PFSK-1 (cell line): ENCODE measurements at regions not wholly inside any gene's neighbourhood (a gene's known extent, or its start where the extent isn't known, plus 50 kb on each side); places are given as distances from the start of the nearest gene placed in this dataset.

Experiments used
- FOXP2 ChIP-seq: optimal IDR thresholded peaks from 2 replicates; pipeline ENCODE3; 2011; ENCODE audit warnings: borderline replicate concordance, control low read depth, inconsistent platforms; ENCODE audit not compliant: insufficient read depth; ENCODE audit errors: extremely low read length, extremely low read depth
- POLR2AphosphoS5 ChIP-seq: IDR thresholded peaks from 2 replicates; pipeline ENCODE4 v1.6.1; 2012; ENCODE audit warnings: low read depth, mild to moderate bottlenecking, control low read depth, low read length, moderate library complexity
- SIN3A ChIP-seq: IDR thresholded peaks from 2 replicates; pipeline ENCODE4 v1.6.1; 2012; ENCODE audit warnings: mild to moderate bottlenecking, low read length, moderate library complexity, borderline replicate concordance; ENCODE audit not compliant: insufficient read depth
- TAF1 ChIP-seq: IDR thresholded peaks from 2 replicates; pipeline ENCODE4 v1.6.1; 2012; ENCODE audit warnings: low read length, control low read depth, borderline replicate concordance; ENCODE audit not compliant: insufficient read depth
- TF ChIP-seq, protein P1 (sequence below), 2 experiments: IDR thresholded peaks; 2 replicates each; pipeline versions ENCODE4 v1.6.1 to v1.8.0; 2011 to 2012; ENCODE audit warnings: low read depth in 2 of 2, low read length in 2 of 2, control low read depth in 1 of 2, inconsistent platforms in 1 of 2, mild to moderate bottlenecking in 1 of 2, moderate library complexity in 1 of 2; ENCODE audit not compliant: insufficient read depth in 1 of 2

DNA sequence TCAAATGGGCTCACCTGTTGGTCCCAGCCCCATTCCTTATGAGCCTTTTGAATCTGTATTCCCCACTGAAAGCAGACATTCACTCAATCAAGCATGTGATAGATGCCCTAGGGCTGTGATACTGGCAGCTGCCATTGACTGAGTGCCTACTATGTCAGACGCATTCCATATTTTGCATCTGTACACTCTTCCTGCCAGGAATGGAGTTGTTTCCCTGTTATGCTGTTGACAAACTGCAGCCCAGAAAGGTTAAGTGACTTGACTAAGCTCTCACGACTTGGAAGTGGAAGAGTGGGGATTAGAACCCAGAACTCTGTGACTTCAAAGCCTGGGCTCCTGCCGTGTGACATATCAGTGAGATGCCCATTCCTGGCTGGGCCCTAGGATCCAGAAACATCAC, 211.4 kb downstream of the RPLP1 start:
- no peak for TF ChIP-seq POLR2AphosphoS5
- no peak for TF ChIP-seq SIN3A

DNA sequence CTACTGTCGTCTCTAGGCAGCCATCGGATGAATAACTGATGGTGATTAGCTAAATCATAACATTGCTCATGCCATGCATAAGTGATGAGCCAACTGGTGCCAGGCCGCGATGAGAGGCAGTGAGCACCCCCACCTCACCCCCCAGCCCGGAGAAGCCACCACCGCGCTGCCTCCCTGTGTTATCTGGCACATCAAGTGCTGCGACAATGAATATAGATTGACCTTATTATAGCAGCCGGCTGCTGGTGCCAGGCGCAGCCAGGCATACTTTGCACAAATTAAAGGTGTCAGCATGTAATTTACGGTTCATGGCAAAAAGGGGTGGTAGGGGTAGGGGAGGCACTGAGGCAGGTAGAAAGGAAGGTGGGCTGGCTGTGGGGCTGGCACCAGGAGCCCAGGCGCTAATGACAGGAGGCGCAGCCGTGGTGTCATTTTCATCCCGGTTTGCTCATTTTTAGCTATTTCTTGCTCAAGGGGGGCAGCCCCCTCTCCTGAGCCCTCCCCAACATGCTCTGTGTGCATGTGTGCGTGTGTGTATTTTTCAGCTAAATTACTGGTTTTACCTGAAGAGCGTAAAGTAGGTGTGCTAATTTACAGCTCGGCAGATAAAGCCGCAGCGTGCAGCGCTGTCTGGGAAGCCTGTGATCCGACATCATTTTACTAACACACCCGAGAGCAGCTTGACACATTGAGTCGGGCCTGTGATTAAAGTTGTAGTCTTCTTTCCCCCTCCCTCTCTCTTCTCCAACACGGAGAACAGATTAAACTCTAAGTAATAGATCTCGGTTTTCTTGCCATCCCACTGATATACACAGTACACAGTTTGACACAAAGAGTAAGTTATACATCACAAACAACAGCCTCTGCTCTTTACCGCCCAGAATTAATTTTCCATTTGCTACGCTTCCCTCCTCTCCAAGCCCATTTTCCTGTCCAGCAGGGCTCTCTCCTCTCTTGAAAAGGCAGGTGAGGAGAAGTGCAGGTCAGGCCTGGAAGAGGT, 212.3 kb downstream of the RPLP1 start:
- no peak for TF ChIP-seq TAF1
- TF ChIP-seq POLR2AphosphoS5: no peak
- TF ChIP-seq FOXP2: no peak
- TF ChIP-seq, protein P1, sequence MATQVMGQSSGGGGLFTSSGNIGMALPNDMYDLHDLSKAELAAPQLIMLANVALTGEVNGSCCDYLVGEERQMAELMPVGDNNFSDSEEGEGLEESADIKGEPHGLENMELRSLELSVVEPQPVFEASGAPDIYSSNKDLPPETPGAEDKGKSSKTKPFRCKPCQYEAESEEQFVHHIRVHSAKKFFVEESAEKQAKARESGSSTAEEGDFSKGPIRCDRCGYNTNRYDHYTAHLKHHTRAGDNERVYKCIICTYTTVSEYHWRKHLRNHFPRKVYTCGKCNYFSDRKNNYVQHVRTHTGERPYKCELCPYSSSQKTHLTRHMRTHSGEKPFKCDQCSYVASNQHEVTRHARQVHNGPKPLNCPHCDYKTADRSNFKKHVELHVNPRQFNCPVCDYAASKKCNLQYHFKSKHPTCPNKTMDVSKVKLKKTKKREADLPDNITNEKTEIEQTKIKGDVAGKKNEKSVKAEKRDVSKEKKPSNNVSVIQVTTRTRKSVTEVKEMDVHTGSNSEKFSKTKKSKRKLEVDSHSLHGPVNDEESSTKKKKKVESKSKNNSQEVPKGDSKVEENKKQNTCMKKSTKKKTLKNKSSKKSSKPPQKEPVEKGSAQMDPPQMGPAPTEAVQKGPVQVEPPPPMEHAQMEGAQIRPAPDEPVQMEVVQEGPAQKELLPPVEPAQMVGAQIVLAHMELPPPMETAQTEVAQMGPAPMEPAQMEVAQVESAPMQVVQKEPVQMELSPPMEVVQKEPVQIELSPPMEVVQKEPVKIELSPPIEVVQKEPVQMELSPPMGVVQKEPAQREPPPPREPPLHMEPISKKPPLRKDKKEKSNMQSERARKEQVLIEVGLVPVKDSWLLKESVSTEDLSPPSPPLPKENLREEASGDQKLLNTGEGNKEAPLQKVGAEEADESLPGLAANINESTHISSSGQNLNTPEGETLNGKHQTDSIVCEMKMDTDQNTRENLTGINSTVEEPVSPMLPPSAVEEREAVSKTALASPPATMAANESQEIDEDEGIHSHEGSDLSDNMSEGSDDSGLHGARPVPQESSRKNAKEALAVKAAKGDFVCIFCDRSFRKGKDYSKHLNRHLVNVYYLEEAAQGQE (IDR thresholded peaks at IDR 0.05; ENCODE audit: insufficient read depth in 1 of 2, low read depth in 2 of 2, low read length in 2 of 2): no peak
- no peak for TF ChIP-seq SIN3A

DNA sequence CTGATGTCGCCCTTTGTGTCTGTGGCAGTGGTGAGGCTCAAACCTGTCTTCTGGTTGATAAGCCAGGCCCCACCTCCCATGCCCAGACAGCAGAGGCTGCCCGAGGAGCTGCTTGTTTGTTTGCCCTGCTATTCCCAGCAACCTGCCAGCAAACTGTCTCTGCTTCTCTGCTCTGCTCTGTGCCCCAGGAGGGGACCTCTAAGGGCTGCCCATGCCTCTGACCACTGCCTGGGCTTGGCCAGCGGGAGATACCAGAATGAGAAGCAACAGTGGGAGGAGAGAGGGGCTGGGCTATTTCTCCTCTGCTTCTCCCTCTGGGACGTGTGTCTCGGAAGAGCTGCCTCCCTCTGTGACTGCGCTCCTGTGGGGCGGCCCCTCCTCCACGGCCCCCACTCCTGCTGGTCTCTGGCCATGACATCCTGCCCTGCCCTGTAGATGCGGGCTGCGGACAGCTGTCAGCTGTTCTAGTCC, 213.1 kb downstream of the RPLP1 start:
- TF ChIP-seq POLR2AphosphoS5: no peak
- TF ChIP-seq, protein P1 (IDR thresholded peaks at IDR 0.05; ENCODE audit: insufficient read depth in 1 of 2, low read depth in 2 of 2, low read length in 2 of 2): no peak
- no peak for TF ChIP-seq TAF1
- TF ChIP-seq FOXP2: no peak
- no peak for TF ChIP-seq SIN3A

GRCh38 chr15:69666441-69666882, 213.8 kb downstream of the RPLP1 start:
- TF ChIP-seq FOXP2: no peak
- TF ChIP-seq TAF1: no peak
- TF ChIP-seq POLR2AphosphoS5: no peak
- TF ChIP-seq, protein P1 (IDR thresholded peaks at IDR 0.05; ENCODE audit: insufficient read depth in 1 of 2, low read depth in 2 of 2, low read length in 2 of 2): no peak
- TF ChIP-seq SIN3A: no peak

DNA sequence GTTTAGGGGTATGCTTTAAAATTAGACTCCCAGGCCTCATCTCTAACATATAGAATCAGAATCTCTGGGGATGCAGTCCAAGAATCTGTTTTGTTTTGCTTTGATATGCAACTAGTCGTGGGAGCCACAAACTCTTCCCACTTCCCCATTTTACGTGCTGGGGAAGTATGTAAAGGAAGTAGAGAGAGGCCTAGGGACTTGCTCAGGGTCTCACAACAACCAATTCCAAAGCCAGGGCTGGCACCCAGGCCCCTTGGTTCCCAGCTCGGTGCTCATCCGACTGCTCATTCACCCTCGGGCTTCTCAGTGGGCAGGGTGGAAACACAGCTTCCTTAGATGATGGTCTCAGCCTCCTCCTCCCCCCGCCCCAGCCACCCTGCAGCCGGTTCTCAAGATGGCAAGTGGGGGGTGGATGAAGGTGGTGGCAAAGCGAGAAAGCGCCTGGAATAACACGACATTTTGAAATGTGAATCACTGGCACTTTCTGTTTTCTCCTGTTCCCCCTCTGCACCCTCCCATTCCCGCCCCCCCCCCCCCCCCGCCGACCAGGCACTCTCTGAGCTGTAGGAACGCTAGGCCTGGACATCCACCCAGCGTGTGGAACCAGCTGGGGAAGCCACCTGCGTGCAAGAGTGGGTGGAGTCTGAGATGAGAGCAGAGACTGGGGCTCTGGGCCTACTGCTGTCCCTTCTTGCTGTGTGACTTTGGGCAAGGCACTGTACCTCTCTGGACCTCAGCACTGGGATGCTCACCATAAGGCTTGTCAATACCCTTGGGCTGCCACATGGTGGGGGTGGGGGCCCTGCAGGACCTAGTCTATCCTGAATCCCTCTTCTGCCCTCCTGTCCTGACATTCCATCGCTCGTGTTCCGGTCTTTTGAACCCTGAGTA, 214.5 kb downstream of the RPLP1 start:
- TF ChIP-seq POLR2AphosphoS5: no peak
- TF ChIP-seq, protein P1 (IDR thresholded peaks at IDR 0.05; ENCODE audit: insufficient read depth in 1 of 2, low read depth in 2 of 2, low read length in 2 of 2): no peak
- TF ChIP-seq TAF1: no peak
- no peak for TF ChIP-seq FOXP2
- TF ChIP-seq SIN3A: no peak
